ENCODE measurements at regions not wholly inside any gene's neighbourhood (a gene's known extent, or its start where the extent isn't known, plus 50 kb on each side); places are given as distances from the start of the nearest gene placed in this dataset.

GRCh38 chr7:42666994-42667393 lies 244.9 kb downstream of the C7orf25 start:
- no peaks in the 10 kb centered on the region for H3K4me1 ChIP-seq
- 78 to 86% methylated on average over 3 of the region's 3 CpGs for WGBS, 2 donors
- TF ChIP-seq, protein P1, sequence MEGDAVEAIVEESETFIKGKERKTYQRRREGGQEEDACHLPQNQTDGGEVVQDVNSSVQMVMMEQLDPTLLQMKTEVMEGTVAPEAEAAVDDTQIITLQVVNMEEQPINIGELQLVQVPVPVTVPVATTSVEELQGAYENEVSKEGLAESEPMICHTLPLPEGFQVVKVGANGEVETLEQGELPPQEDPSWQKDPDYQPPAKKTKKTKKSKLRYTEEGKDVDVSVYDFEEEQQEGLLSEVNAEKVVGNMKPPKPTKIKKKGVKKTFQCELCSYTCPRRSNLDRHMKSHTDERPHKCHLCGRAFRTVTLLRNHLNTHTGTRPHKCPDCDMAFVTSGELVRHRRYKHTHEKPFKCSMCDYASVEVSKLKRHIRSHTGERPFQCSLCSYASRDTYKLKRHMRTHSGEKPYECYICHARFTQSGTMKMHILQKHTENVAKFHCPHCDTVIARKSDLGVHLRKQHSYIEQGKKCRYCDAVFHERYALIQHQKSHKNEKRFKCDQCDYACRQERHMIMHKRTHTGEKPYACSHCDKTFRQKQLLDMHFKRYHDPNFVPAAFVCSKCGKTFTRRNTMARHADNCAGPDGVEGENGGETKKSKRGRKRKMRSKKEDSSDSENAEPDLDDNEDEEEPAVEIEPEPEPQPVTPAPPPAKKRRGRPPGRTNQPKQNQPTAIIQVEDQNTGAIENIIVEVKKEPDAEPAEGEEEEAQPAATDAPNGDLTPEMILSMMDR (IDR thresholded peaks at IDR 0.05): no peak
- no peaks in the 10 kb centered on the region for H3K36me3 ChIP-seq
- intact Hi-C loops (cut with DNase I): no loop called here
- no peaks in the 10 kb centered on the region for H3K27me3 ChIP-seq
- ATAC-seq: no peak
- no peak for DNase-seq
- H3K27ac ChIP-seq: no peak overlapping the region
- H3K4me3 ChIP-seq: no peak overlapping the region
- peaks cover 0 to 28% (median 10%) of the 10 kb centered on the region in 11 donors for H3K9me3 ChIP-seq

DNA sequence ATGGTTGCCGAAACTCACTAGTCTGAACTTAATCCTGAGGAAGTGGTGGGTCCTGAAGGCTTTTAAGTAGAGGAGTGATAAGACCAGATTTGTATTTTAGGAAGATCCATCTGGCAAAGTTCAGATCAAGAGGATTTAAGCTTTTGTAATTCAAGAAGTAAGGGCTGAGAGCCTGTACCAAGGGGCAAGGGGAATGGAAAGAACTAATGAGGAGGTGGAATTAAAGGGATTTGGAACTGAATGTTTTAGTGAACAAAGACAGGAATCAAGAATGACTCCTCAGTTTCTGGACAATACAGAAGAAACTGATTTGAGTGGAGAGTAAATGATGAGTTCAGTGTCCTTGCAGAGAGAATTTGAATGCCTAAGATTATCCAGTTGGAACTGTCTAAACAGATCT lies 249.0 kb downstream of the C7orf25 start:
- TF ChIP-seq, protein P1 (IDR thresholded peaks at IDR 0.05): no peak
- DNase-seq (no peak), ATAC-seq (no peak)
- Histone ChIP-seq H3K9me3 (peaks cover 0 to 31% (median 12%) of the 10 kb centered on the region in 11 donors), H3K4me1 (no peaks in the 10 kb centered on the region), H3K27me3 (no peaks in the 10 kb centered on the region), H3K4me3 (no peak overlapping the region), H3K36me3 (no peaks in the 10 kb centered on the region), H3K27ac (no peak overlapping the region)
- intact Hi-C loops (cut with DNase I): no loop called here
- 81 to 85% methylated on average over 1 of the region's 1 CpG for WGBS, 2 donors

DNA sequence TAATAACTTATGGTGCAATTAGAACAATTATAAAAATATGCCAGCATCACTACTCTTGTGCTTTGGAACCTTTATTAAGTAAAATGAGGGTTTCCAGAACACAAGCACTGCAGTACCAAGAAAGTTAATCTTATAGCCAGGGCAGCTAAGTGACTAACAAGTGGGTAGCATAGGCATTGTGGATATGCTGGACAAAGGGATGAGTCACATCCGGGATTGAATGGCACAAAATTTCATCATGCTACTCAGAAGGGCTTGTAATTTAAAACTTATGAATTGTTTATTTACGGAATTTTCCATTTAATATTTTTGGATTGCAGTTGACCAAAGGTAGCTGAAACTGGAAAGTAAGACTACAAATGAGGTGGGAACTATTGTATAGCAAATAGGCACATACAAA lies 250.6 kb downstream of the C7orf25 start:
- 86 to 91% methylated on average over 2 of the region's 2 CpGs for WGBS, 2 donors
- intact Hi-C loops (cut with DNase I): no loop called here

DNA sequence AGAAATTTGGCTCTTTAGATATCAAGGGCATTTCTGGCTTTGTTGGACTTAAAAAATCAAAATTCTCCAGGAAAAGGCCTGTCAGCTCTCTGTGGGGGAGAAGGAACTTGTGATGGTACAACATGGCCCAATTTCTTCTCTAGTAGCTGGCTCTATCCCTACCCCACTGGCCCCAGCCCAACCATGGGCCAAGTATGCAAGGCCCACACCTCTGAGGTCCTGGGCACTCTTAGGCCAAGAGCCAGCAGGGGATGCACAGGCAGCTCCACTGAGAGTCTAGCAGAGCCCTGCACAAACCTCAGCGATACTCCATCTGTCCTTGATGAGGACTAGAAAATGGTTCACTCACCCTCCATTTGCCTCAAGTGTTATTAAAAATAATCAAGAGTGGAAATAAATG lies 261.2 kb downstream of the C7orf25 start:
- H3K4me3 ChIP-seq: no peak overlapping the region
- no peak overlapping the region for H3K27ac ChIP-seq
- intact Hi-C loops (cut with DNase I): no loop called here
- TF ChIP-seq, protein P1 (IDR thresholded peaks at IDR 0.05): no peak
- H3K27me3 ChIP-seq: no peaks in the 10 kb centered on the region
- WGBS, 2 donors: 94 to 96% methylated on average over 1 of the region's 1 CpG
- H3K4me1 ChIP-seq: no peaks in the 10 kb centered on the region
- peaks cover 0 to 10% (median 0%) of the 10 kb centered on the region in 11 donors for H3K9me3 ChIP-seq
- ATAC-seq (no peak), DNase-seq (no peak)
- H3K36me3 ChIP-seq: no peaks in the 10 kb centered on the region

More for the DNA sequence above, 250.6 kb downstream of the C7orf25 start:
- Histone ChIP-seq H3K27me3 (no peaks in the 10 kb centered on the region), H3K4me3 (no peak overlapping the region), H3K9me3 (peaks cover 0 to 20% (median 3%) of the 10 kb centered on the region in 11 donors), H3K27ac (no peak overlapping the region), H3K4me1 (no peaks in the 10 kb centered on the region), H3K36me3 (no peaks in the 10 kb centered on the region)
- TF ChIP-seq, protein P1 (IDR thresholded peaks at IDR 0.05): no peak
- ATAC-seq (no peak), DNase-seq (no peak)

Data from heart right ventricle (tissue), 16 donors.